Right ventricle myocardium inferior (tissue), 1 donor: ENCODE measurements at regions not wholly inside any gene's neighbourhood (a gene's known extent, or its start where the extent isn't known, plus 50 kb on each side); places are given as distances from the start of the nearest gene placed in this dataset.
A peak's percentile ranks its signal among the peaks of the same experiment; 100 is the strongest.
"Not testable (repeated sequence)": the region's sequence is repeated elsewhere in the genome, so short reads cannot be mapped to it uniquely, and the experiment has no call there.

Source experiments
- ATAC-seq: fragments of 200-7000 bp; cut with Tn5 transposase; one replicate; pipeline ENCODE4 v1.9.1; 2020; ENCODE audit warnings: mild to moderate bottlenecking, moderate library complexity
- DNase-seq: peaks from one replicate; pipeline ENCODE4 v3.0.0; 2021; ENCODE audit errors: missing footprints
- intact Hi-C: fragments of 100-400 bp; cut with DNase I; formaldehyde crosslinking; loops from one replicate; pipeline ENCODE4 v1.11.0; 2022
- donor health status: DM: no; HTN: yes; CAD: no; lungs with severe emphysema.

GRCh38 chr13:80515296-80515695, 174.4 kb upstream of the SPRY2 start:
- ATAC-seq = no peak
- DNase-seq = no peak
- intact Hi-C loops = no loop called here

DNA sequence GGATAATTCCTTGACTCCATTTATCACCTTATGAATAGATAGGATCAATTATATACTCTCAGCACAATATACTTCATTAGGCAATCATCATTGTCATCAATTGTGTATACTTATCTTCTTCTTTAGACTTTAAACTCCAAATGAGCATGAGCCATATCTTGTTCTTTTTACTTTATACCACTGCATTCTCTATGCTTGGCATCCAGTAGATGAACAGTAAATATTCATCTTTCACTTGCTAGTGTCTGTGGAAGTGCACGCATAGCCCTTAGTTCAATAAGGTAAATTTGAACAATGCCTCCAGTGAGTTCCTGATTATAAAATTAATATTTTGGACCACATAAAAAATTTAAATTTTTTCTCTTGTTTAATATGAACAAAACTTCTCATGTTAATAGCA, 172.3 kb upstream of the SPRY2 start:
- ATAC-seq = no peak
- DNase-seq = no peak
- intact Hi-C loops = no loop called here

GRCh38 chr13:80510686-80511085, 169.8 kb upstream of the SPRY2 start:
- intact Hi-C loops = no loop called here
- DNase-seq = no peak
- ATAC-seq = no peak

- no peak for DNase-seq
- intact Hi-C loops = no loop called here
- ATAC-seq = no peak
These were observed 168.3 kb upstream of the SPRY2 start for GRCh38 chr13:80509264-80509663.

GRCh38 chr13:80508031-80508430, 167.1 kb upstream of the SPRY2 start:
- intact Hi-C loops = no loop called here
- DNase-seq (no peak), ATAC-seq (no peak)

DNA sequence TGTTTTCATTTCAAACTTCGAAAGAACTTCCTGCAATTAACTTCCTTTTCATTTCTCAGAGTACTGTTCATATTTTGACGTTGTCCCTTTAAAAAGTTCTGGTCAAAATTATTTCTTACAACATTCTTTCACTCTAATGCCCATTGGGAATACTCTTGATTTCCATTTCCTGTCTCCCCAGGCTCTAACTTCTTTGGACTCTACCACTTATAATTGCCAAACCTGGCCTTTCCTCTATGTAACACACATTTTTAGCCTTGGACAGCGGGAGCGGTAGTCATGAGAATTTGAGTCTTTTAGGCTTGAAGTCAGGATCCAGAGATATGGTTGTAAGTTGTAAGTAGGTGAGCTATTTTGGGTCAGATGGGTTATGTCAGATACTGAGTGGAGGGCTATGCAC, 163.5 kb upstream of the SPRY2 start:
- no peak for DNase-seq
- peak; percentile 82 for ATAC-seq
- intact Hi-C loops = loop anchor here (5.0 kb wide), 1 partner anchor 43 kb away; no protein-coding TSS in a partner anchor

GRCh38 chr13:80502359-80502758, 161.4 kb upstream of the SPRY2 start:
- ATAC-seq = no peak
- intact Hi-C loops = loop anchor here (5.0 kb wide), 1 partner anchor 45 kb away; no protein-coding TSS in a partner anchor

DNA sequence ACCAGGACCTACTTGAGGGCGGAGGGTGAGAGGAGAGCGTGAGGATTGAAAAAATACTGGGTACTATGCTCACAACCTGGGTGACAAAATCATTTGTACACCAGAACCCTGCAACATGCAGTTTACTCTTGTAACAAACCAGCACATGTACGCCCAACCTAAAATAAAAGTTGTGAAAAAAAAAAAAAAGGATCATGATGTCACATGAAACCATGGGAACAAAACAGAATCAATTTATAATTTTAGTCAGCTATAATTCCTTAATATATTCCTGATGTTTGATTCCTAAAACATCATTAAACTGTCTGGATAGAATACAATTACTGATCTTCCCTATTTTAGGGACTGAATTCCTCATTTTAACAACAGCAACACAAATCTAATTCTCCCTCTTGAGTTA, 160.6 kb upstream of the SPRY2 start:
- DNase-seq (no peak), ATAC-seq (no peak)
- intact Hi-C loops = loop anchor here (5.0 kb wide), 1 partner anchor 46 kb away; no protein-coding TSS in a partner anchor

More at GRCh38 chr13:80502359-80502758, 161.4 kb upstream of the SPRY2 start:
- DNase-seq = no peak

DNA sequence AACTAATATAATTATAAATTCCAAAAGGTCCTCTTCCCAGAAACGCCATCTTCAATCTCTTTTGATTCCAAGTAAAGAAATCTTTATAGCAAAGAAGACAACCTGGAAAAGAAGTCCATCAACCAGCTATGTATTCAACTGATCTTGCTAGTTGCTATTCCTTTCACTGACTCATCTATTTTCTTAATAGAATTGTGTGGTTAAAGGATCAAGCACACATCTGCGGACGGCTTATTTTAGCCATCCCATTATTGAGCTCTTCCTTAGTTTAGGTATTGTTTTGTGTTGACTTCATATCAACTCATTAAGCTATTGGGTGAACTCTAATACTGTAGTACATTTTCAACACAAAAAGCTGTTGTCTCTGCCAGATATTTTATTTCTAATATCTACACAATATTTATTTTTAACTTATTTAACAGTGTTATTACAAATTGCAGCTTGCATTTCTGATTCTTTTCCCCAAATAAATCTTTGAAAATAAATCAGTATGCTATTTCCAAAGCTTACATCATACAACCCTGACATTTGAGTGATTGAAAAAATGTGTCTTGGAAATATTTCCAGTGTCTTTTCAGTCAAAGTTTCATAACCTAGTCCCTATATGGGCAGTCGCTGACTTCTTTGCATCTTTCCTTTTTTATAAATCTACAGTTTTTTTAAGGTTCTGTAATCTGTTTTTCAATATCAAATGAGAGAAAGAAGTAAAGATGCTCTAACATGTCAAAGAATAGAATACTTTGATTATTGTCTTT, 158.8 kb upstream of the SPRY2 start:
- DNase-seq = no peak
- ATAC-seq = no peak
- intact Hi-C loops = loop anchor here (5.0 kb wide), 1 partner anchor 48 kb away; no protein-coding TSS in a partner anchor

DNA sequence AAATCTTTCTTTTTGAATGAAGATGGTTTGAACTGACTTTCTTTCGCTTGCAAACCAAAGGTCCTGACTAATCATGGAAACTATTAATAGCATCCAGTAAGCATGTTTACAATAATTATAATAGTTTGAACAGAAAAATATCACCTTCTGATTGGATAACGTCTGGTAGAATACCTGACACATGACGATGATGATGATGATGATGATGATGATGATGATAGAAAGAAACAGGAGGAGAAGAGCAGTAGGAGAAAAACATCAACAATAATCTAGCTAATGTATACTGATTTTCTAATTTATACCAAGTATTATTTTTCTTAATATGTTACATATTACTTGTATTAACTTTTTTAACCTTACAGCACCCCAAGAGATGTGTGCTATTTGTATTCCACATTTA, 157.5 kb upstream of the SPRY2 start:
- DNase-seq = no peak
- no peak for ATAC-seq
- intact Hi-C loops = no loop called here

DNA sequence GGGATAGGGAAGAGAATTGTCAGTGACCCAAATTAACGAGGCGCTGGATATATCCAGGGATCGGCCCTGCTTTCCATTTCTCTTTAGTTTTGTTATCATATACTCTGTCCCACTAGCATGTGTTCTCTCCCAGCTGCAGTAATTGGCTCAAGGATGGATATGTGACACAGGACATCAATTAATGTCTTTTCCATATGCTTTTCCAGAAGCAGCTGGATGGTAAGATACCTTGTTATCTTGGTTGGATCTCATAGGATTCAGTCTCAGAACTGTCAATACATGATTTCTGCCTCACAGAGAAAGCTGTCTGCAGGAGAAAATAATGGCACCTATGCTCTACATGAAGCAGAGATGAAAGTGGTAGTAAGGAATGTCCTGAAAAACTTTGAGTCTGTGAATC, 157.1 kb upstream of the SPRY2 start:
- intact Hi-C loops = no loop called here
- ATAC-seq = no peak
- no peak for DNase-seq

- DNase-seq = no peak
- intact Hi-C loops = no loop called here
- no peak for ATAC-seq
These were observed 156.5 kb upstream of the SPRY2 start for GRCh38 chr13:80497439-80497838.

DNA sequence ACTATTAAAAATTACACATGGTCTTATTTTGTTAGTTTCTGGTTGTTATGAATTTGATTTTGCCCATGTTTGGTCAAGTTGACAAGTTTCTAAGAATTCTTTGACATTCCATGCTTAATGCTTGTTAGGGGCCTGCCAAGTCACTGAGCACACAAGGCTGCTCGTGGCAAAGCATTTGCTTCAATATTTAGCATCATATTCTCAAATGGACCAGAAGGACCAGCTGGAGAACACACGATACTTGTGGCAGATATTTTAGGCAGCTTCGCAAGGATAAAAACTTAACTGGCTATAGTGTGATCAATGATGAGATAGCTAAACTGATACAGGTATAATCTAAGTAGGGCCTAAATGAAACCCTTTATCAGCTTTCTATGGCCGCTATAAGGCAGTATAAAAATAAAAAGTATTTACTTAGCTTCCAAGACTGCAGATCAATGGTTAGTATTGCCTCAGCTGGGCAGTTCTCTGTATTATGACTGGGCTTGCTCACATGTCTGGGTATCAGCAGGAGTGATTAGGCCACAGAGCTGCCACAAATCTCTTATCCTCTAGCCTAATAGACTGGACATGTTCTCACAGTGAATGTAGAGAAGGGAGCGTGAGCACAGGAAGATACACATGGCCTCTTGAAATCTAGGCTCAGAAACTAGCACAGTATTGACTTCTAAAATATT, 155.9 kb upstream of the SPRY2 start:
- DNase-seq (no peak), ATAC-seq (no peak)
- intact Hi-C loops = no loop called here

- ATAC-seq, DNase-seq, intact Hi-C loops: not testable (repeated sequence)
These were observed 149.6 kb upstream of the SPRY2 start for GRCh38 chr13:80490491-80490943.

DNA sequence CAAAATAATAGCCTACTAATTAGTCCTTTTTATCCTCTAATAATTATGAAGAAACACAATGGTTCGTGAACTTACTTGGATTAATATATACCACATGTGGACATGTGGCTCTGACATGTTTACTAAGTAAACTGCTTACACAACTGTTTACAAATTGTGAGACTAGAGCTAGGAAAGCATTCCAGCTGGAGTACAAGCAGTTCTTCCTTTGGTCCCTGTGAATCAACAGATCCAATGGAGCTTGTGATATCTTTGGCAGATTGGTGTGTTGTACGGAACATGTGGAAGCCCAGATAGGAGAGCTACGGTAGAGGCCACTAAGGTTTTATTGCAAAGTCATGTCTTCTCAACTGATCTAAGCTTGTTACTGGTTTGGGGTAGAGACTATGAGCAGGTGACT, 145.5 kb upstream of the SPRY2 start:
- ATAC-seq (no peak), DNase-seq (no peak)
- intact Hi-C loops = no loop called here

- intact Hi-C loops = no loop called here
- DNase-seq (no peak), ATAC-seq (peak; percentile 52)
These were observed 142.2 kb upstream of the SPRY2 start for GRCh38 chr13:80483157-80483556.

GRCh38 chr13:80481588-80481987, 140.7 kb upstream of the SPRY2 start:
- intact Hi-C loops = no loop called here
- DNase-seq = no peak
- no peak for ATAC-seq

DNA sequence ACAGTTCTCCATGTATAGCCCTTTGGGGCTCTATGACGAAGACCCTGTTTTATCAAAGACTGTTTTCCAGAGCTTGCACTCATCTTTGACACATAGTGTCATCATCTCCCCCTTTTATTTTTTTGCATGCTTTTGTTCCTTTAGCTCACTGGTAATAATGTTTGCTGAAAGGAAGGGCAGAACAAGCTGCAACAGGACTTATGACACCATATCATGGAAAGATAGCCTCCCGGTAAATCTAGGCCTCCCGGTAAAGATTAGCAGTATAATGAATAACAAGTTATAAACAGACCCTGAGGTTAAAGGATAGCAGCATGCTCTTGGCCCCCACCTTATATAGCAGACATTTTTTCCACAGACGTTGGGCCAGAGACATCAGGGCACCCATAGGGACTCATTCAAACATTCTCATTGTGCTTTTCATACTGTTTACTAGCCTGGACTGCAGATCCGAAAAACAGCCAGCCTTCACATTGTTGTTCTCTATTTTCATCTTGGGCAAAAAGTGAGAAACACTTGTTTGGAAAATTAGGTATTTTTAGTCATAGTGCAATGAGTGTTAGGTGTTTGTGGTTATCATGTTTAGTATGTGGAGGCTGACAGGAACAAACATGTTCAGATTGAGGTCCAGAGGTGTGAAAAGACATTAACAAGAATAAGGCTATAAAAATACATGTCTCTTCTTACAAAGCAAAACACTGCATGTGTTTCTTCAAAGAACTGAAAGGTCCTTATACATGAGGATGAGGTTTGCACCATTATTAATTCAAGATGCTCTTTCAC, 136.9 kb upstream of the SPRY2 start:
- intact Hi-C loops = no loop called here
- no peak for DNase-seq
- peak; percentile 42 for ATAC-seq

DNA sequence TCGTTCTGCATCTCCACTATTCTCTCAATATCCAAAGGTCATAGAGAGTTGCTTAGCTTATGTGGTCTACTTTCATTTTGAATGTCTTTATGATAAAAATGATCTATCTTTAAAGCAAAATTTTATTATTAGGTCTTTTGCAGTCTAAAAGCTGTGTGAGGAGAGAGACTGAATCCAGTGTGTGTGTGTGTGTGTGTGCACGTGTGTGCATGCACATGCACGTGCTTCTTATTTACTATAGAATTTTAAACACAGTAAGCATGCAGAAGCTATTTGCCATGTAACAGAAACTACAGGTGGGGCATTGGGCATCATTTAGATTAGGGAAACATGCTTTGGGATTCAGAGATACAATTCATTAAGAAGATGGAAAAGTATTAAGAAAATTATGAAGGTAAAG, 136.0 kb upstream of the SPRY2 start:
- DNase-seq (no peak), ATAC-seq (no peak)
- intact Hi-C loops = no loop called here
